K562 (cell line): ENCODE measurements at regions not wholly inside any gene's neighbourhood (a gene's known extent, or its start where the extent isn't known, plus 50 kb on each side); places are given as distances from the start of the nearest gene placed in this dataset.

Experiments
- CTBP1 ChIP-seq: fragments of 450-650 bp; IDR thresholded peaks from 2 replicates; pipeline ENCODE4 v1.6.1; 2016; ENCODE audit warnings: borderline replicate concordance
- DIDO1 ChIP-seq: fragments of 450-650 bp; IDR thresholded peaks from 2 replicates; pipeline ENCODE4 v1.6.1; 2016; ENCODE audit warnings: low read depth, missing biosample characterization, missing genetic modification characterization
- DNMT1 ChIP-seq: fragments of 450-650 bp; IDR thresholded peaks from 2 replicates; pipeline ENCODE4 v1.6.1; 2016; ENCODE audit warnings: antibody characterized with exemption, mild to moderate bottlenecking
- HDAC1 ChIP-seq, 2 experiments: fragments of 450-650 bp; IDR thresholded peaks; 2 replicates each; pipeline ENCODE4 v1.6.1; 2016 to 2017; ENCODE audit warnings: inconsistent platforms in 1 of 2, mild to moderate bottlenecking in 1 of 2, moderate library complexity in 1 of 2
- ID3 ChIP-seq, 2 experiments: fragments of 250-450 bp in 1 of 2; fragments of 450-650 bp in 1 of 2; sonication (Bioruptor Pico) in 1 of 2; IDR thresholded peaks; 2 replicates each; pipeline versions ENCODE4 v1.6.1 to v1.8.0; 2016 to 2021; ENCODE audit warnings: mild to moderate bottlenecking in 2 of 2, moderate library complexity in 2 of 2, missing compliant biosample characterization in 1 of 2, missing genetic modification characterization in 1 of 2
- MCM5 ChIP-seq: fragments of 450-650 bp; IDR thresholded peaks from 2 replicates; pipeline ENCODE4 v1.6.1; 2016; ENCODE audit warnings: low read depth
- MECOM ChIP-seq: fragments of 250-450 bp; sonication (Bioruptor Pico); IDR thresholded peaks from 2 replicates; pipeline ENCODE4 v1.8.0; 2022; ENCODE audit warnings: inconsistent platforms
- MEF2A ChIP-seq: IDR thresholded peaks from 2 replicates; pipeline ENCODE4 v1.6.1; 2011; ENCODE audit warnings: low read depth, mild to moderate bottlenecking, low read length, moderate library complexity; ENCODE audit not compliant: control insufficient read depth
- MYNN ChIP-seq, 2 experiments: sonication (generic); formaldehyde crosslinking in 1 of 2; IDR thresholded peaks; 2 replicates each; pipeline versions ENCODE4 v1.5.0 to v1.6.1; 2016 to 2020; ENCODE audit warnings: antibody characterized with exemption in 1 of 2, missing genetic modification reagents in 1 of 2
- NFATC3 ChIP-seq: fragments of 450-650 bp; IDR thresholded peaks from 2 replicates; pipeline ENCODE4 v1.6.1; 2017; ENCODE audit warnings: mild to moderate bottlenecking
- PREB ChIP-seq: sonication (generic); formaldehyde crosslinking; IDR thresholded peaks from 2 replicates; pipeline ENCODE4 v1.8.1; 2023; ENCODE audit warnings: mild to moderate bottlenecking, missing genetic modification reagents
- PTRF ChIP-seq: fragments of 450-650 bp; IDR thresholded peaks from 2 replicates; pipeline ENCODE4 v1.6.1; 2016; ENCODE audit warnings: mild to moderate bottlenecking, missing genetic modification characterization, missing compliant biosample characterization
- RBBP5 ChIP-seq: fragments of 200-600 bp; sonication (generic); IDR thresholded peaks from 2 replicates; pipeline ENCODE4 v1.6.1; 2012; ENCODE audit warnings: borderline replicate concordance, mild to moderate bottlenecking, low read length, control low read depth, inconsistent platforms; ENCODE audit not compliant: insufficient read depth, poor library complexity, severe bottlenecking
- SMAD3 ChIP-seq: fragments of 450-650 bp; formaldehyde crosslinking; conservative IDR thresholded peaks from 2 replicates; pipeline ENCODE4 v1.4.0; 2020; ENCODE audit warnings: mild to moderate bottlenecking
- STAT5A ChIP-seq: IDR thresholded peaks from 2 replicates; pipeline ENCODE4 v1.6.1; 2012; ENCODE audit warnings: low read length, inconsistent platforms, borderline replicate concordance
- TSHZ1 ChIP-seq: fragments of 250-450 bp; sonication (Bioruptor Pico); IDR thresholded peaks from 2 replicates; pipeline ENCODE4 v1.4.0; 2020; ENCODE audit warnings: mild to moderate bottlenecking, moderate library complexity
- ZKSCAN8 ChIP-seq: fragments of 200-800 bp; sonication (Bioruptor generic); IDR thresholded peaks from 2 replicates; pipeline ENCODE4 v1.6.1; 2016; ENCODE audit warnings: missing genetic modification characterization, missing compliant biosample characterization
- ZNF274 ChIP-seq: IDR thresholded peaks from 2 replicates; pipeline ENCODE4 v1.6.1; 2011; ENCODE audit warnings: low read depth, mild to moderate bottlenecking, low read length, moderate library complexity, borderline replicate concordance
- ZNF561 ChIP-seq: fragments of 450-650 bp; formaldehyde crosslinking; conservative IDR thresholded peaks from 2 replicates; pipeline ENCODE4 v1.4.0; 2020; ENCODE audit warnings: mild to moderate bottlenecking, moderate library complexity
- ZNF655 ChIP-seq: fragments of 250-450 bp; sonication (Bioruptor Pico); IDR thresholded peaks from 2 replicates; pipeline ENCODE4 v1.5.0; 2021
- ZNF717 ChIP-seq: fragments of 250-450 bp; sonication (Bioruptor Pico); IDR thresholded peaks from 2 replicates; pipeline ENCODE4 v1.5.0; 2021

GRCh38 chr12:74292351-74293194 lies 245.1 kb upstream of the ATXN7L3B start (continued):
- TF ChIP-seq CTBP1 (no peak), MEF2A (no peak), ZNF561 (CRISPR knock-in tag) (no peak), STAT5A (peak; percentile 41; the same call in 1 of the 2 replicates), PTRF (tag) (no peak), TSHZ1 (CRISPR knock-in tag) (no peak), ZNF274 (no peak), RBBP5 (no peak), DIDO1 (no peak; the same call in 1 of the 2 replicates), MYNN (IDR thresholded peaks at IDR 0.05) (no peak), MYNN (CRISPR knock-in tag; IDR thresholded peaks at IDR 0.05) (no peak), ID3 (CRISPR knock-in tag; IDR thresholded peaks at IDR 0.05) (no peak), ID3 (tag; IDR thresholded peaks at IDR 0.05) (peak; percentile 69), SMAD3 (no peak), PREB (CRISPR knock-in tag) (no peak), DNMT1 (no peak), MCM5 (no peak), NFATC3 (no peak), ZNF717 (CRISPR knock-in tag) (no peak; the same call in 1 of the 2 replicates), ZKSCAN8 (no peak), MECOM (CRISPR knock-in tag) (no peak), ZNF655 (CRISPR knock-in tag) (no peak), HDAC1 (IDR thresholded peaks at IDR 0.05) (peak in 1 of 2 experiments; percentile 9; a peak in 1 of 4 replicates)
